ENCODE measurements at regions not wholly inside any gene's neighbourhood (a gene's known extent, or its start where the extent isn't known, plus 50 kb on each side); places are given as distances from the start of the nearest gene placed in this dataset.

DNA sequence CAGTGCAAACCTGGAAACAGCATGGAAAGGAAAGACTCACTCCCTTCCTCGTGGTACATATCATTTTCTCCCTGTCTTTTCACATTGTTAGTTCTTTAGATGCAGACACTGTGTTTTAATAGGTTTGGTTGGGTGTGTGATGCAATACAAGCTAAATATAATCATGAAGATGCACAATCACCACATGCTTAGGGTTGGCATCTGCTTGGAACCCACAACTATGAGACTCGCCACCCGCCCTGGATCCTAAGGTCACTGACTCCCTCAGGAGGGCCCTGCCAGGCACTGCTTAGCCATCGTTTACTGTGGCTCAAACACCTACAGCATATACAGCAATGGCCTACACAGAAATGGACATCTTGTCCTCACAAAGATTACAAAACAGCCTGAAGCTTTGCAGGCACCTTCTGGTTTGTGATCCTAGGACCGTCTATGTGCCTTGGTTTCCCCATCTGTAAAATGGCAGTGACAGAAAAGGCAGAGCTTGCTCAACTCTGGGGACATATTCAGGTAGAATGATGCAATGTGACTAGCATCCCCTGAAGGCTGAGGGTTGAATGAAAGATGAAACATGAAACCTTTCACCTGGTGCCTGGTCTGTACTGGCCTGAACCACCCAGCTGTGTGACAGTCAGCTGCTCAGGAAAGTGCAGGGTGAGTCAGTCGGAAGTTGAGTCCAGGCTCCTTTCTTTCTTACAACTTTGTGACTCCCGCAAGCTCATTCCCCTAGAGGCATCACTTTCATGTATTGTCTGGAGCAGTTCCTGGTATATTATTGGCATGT lies 123.6 kb upstream of the PFN2 start:
- no peak for TF ChIP-seq POLR2A (IDR thresholded peaks at IDR 0.05)
- TF ChIP-seq, protein P1, sequence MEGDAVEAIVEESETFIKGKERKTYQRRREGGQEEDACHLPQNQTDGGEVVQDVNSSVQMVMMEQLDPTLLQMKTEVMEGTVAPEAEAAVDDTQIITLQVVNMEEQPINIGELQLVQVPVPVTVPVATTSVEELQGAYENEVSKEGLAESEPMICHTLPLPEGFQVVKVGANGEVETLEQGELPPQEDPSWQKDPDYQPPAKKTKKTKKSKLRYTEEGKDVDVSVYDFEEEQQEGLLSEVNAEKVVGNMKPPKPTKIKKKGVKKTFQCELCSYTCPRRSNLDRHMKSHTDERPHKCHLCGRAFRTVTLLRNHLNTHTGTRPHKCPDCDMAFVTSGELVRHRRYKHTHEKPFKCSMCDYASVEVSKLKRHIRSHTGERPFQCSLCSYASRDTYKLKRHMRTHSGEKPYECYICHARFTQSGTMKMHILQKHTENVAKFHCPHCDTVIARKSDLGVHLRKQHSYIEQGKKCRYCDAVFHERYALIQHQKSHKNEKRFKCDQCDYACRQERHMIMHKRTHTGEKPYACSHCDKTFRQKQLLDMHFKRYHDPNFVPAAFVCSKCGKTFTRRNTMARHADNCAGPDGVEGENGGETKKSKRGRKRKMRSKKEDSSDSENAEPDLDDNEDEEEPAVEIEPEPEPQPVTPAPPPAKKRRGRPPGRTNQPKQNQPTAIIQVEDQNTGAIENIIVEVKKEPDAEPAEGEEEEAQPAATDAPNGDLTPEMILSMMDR (IDR thresholded peaks at IDR 0.05) = no peak
